ENCODE measurements at regions not wholly inside any gene's neighbourhood (a gene's known extent, or its start where the extent isn't known, plus 50 kb on each side); places are given as distances from the start of the nearest gene placed in this dataset.

DNA sequence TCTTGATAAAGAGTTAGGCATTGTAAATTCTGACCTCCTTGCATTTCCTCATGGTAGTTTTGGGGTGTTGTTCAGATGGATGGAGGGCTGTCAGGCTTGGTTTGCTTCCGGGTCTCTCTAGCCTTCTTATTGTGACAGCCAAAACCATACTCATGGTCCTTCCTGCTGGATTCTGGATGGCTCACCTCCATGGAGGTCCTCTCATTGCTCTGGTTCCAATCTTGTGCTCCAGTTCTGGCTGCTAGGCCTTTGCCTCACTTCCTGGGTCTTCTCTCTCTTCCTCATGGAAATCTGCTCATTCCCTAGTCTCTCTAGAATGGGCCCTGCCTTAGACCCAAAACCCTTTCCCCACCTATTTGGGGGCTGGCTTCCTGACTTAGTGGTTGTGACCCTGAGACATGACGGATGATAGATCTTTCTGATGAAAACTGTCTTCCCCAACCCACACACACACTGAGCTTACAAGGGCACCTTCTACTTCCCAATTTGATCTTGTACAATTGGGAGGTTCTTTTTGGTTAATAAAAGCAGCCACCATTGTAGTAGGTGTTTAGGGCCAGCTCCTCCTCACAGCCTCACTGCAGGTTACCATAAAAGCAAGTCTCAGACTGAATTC is 66.2 kb upstream of the XCR1 start:
- WGBS (ENCODE audit: extremely low coverage, insufficient coverage, low lambda C conversion rate) = no CpG with 5 or more reads among the region's 2 CpGs
- no peak overlapping the region for H2BK5ac ChIP-seq (ENCODE audit: low read length)
- no peak overlapping the region for H3K56ac ChIP-seq (ENCODE audit: low read length)
- H2BK120ac ChIP-seq (ENCODE audit: low read depth, low read length) = no peak overlapping the region
- no peaks in the 10 kb centered on the region for H3K79me2 ChIP-seq (ENCODE audit: control insufficient read depth, insufficient read depth, low read length)
- no peaks in the 10 kb centered on the region for H3K36me3 ChIP-seq (ENCODE audit: control insufficient read depth, insufficient read depth, low read length)
- no peak overlapping the region for H3K4me3 ChIP-seq (ENCODE audit: low read length)
- H4K8ac ChIP-seq (ENCODE audit: low read depth, low read length) = no peak overlapping the region
- H3K23ac ChIP-seq (ENCODE audit: low read length) = no peak overlapping the region
- no peak overlapping the region for H3K9ac ChIP-seq (ENCODE audit: low read length)
- no peaks in the 10 kb centered on the region for H3K27me3 ChIP-seq (ENCODE audit: insufficient read depth, low read length, poor library complexity)
- H3K4me1 ChIP-seq (ENCODE audit: control insufficient read depth, low read depth, low read length) = no peaks in the 10 kb centered on the region
- no peaks in the 10 kb centered on the region for H3K79me1 ChIP-seq (ENCODE audit: low read length)
- H3K27ac ChIP-seq (ENCODE audit: low read depth, low read length) = no peak overlapping the region
- no peak overlapping the region for H2BK15ac ChIP-seq (replicated peaks; ENCODE audit: low read depth)
- no peak for DNase-seq
- H3K18ac ChIP-seq (ENCODE audit: low read length) = no peak overlapping the region
- H3K4me2 ChIP-seq (ENCODE audit: low read length) = no peak overlapping the region
- H4K5ac ChIP-seq (ENCODE audit: low read length) = no peak overlapping the region
- no peak overlapping the region for H3K4ac ChIP-seq (ENCODE audit: low read depth, low read length)
- no peak overlapping the region for H2AK5ac ChIP-seq (ENCODE audit: low read length)

DNA sequence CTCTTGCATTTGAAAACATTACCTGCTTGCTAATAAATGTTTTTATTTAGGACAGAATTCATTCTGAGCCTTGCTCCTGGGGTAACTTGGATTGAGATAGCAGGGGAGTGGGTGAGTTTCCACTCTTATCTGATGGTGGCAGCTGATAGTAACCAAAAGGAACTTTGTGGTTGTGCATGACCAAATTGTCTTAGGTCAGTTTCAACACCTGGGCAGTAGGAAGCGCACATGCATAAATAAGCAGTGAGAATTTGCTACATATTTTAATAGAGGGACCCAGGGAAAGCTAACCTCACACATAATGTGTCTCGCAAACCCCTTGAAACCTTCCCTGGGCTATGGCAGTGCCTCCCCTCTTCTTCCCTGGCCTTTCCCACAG is 65.4 kb upstream of the XCR1 start:
- Histone ChIP-seq H3K56ac (ENCODE audit: low read length) (no peak overlapping the region), H3K18ac (ENCODE audit: low read length) (no peak overlapping the region), H2BK120ac (ENCODE audit: low read depth, low read length) (no peak overlapping the region), H2AK5ac (ENCODE audit: low read length) (no peak overlapping the region), H3K79me2 (ENCODE audit: control insufficient read depth, insufficient read depth, low read length) (no peaks in the 10 kb centered on the region), H3K4ac (ENCODE audit: low read depth, low read length) (no peak overlapping the region), H4K8ac (ENCODE audit: low read depth, low read length) (no peak overlapping the region), H2BK5ac (ENCODE audit: low read length) (no peak overlapping the region), H3K23ac (ENCODE audit: low read length) (no peak overlapping the region), H3K4me3 (ENCODE audit: low read length) (no peak overlapping the region), H3K27me3 (ENCODE audit: insufficient read depth, low read length, poor library complexity) (no peaks in the 10 kb centered on the region), H2BK15ac (replicated peaks; ENCODE audit: low read depth) (no peak overlapping the region), H3K27ac (ENCODE audit: low read depth, low read length) (no peak overlapping the region), H3K4me2 (ENCODE audit: low read length) (no peak overlapping the region), H3K9ac (ENCODE audit: low read length) (no peak overlapping the region), H3K79me1 (ENCODE audit: low read length) (no peaks in the 10 kb centered on the region), H4K5ac (ENCODE audit: low read length) (no peak overlapping the region), H3K4me1 (ENCODE audit: control insufficient read depth, low read depth, low read length) (no peaks in the 10 kb centered on the region), H3K36me3 (ENCODE audit: control insufficient read depth, insufficient read depth, low read length) (no peaks in the 10 kb centered on the region)
- no peak for DNase-seq
- WGBS (ENCODE audit: extremely low coverage, insufficient coverage, low lambda C conversion rate) = no CpG with 5 or more reads among the region's 2 CpGs

DNA sequence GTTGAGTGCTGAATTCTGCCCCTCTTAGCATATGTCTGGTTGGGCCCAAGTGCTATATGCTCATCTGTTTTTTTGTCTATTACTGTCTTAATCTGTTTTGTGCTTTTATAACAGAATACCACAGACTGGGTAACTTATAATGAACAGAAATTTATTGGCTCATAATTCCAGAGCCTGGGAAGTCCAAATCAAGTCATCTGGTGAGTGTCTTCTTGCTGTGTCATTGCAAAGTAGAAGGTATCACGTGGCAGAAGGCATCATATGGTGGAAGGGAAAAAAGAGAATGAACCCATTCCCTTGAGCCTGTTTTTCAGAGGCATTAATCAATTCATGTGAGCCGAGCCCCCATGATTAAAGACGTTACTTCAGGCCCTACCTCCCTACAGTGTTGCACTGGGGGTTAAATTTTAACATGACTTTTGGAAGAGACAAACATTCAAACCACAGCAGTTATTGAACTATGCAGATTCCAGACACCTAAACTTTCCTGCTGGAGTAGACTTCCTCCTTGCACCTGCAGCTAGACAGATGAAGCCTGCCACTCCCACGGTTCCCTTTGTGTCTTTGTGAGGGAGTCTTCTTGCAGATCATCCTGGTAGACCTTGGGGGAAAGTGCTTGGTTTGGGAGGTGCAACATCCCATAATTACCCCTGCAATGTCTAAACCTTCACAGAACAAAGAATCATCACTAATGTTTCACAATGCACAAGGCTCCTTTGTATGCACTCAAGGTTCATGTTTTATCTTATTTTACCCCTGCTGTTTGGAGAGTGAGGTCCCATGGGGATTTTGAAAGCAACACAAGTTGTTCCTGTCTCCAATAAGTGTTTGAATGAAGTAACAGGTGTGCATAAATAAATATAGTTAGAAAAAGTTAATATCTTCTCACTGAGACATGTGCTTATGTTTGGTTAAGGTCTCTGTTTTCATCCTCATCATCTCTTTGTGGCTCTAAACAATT is 64.7 kb upstream of the XCR1 start:
- no peaks in the 10 kb centered on the region for H3K79me2 ChIP-seq (ENCODE audit: control insufficient read depth, insufficient read depth, low read length)
- H3K4me1 ChIP-seq (ENCODE audit: control insufficient read depth, low read depth, low read length) = no peaks in the 10 kb centered on the region
- WGBS (ENCODE audit: extremely low coverage, insufficient coverage, low lambda C conversion rate) = no CpG with 5 or more reads among the region's 4 CpGs
- H3K36me3 ChIP-seq (ENCODE audit: control insufficient read depth, insufficient read depth, low read length) = no peaks in the 10 kb centered on the region
- H3K4me3 ChIP-seq (ENCODE audit: low read length) = no peak overlapping the region
- no peak for DNase-seq
- H4K8ac ChIP-seq (ENCODE audit: low read depth, low read length) = no peak overlapping the region
- H2AK5ac ChIP-seq (ENCODE audit: low read length) = no peak overlapping the region
- H3K9ac ChIP-seq (ENCODE audit: low read length) = no peak overlapping the region
- no peak overlapping the region for H2BK15ac ChIP-seq (replicated peaks; ENCODE audit: low read depth)
- no peak overlapping the region for H2BK120ac ChIP-seq (ENCODE audit: low read depth, low read length)
- H2BK5ac ChIP-seq (ENCODE audit: low read length) = no peak overlapping the region
- no peaks in the 10 kb centered on the region for H3K27me3 ChIP-seq (ENCODE audit: insufficient read depth, low read length, poor library complexity)
- no peak overlapping the region for H3K4me2 ChIP-seq (ENCODE audit: low read length)
- H3K79me1 ChIP-seq (ENCODE audit: low read length) = no peaks in the 10 kb centered on the region
- no peak overlapping the region for H4K5ac ChIP-seq (ENCODE audit: low read length)
- no peak overlapping the region for H3K4ac ChIP-seq (ENCODE audit: low read depth, low read length)
- H3K56ac ChIP-seq (ENCODE audit: low read length) = no peak overlapping the region
- H3K18ac ChIP-seq (ENCODE audit: low read length) = no peak overlapping the region
- no peak overlapping the region for H3K23ac ChIP-seq (ENCODE audit: low read length)
- H3K27ac ChIP-seq (ENCODE audit: low read depth, low read length) = no peak overlapping the region

DNA sequence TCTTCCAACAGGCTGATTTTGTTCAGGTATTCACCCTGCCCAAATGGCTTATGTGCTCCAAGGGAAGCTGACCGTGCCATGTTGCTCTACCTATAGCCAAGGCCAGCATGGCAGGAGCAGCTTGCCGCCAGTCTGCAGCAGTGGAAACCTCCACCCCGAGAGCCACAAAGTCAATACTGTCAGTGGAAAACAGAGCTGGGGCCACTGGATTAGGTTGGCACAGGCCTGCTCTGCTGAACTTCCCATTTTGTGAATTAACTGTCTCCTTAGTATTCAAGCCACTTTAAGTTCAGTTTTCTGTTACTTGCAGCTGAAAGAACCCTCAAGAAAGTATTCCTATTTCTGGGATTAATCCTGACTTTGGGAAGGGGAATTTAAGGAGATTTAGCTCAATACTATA is 63.8 kb upstream of the XCR1 start:
- no peak for DNase-seq
- Histone ChIP-seq H3K79me1 (ENCODE audit: low read length) (no peaks in the 10 kb centered on the region), H4K5ac (ENCODE audit: low read length) (no peak overlapping the region), H2AK5ac (ENCODE audit: low read length) (no peak overlapping the region), H3K4me2 (ENCODE audit: low read length) (no peak overlapping the region), H2BK15ac (replicated peaks; ENCODE audit: low read depth) (no peak overlapping the region), H3K56ac (ENCODE audit: low read length) (no peak overlapping the region), H3K79me2 (ENCODE audit: control insufficient read depth, insufficient read depth, low read length) (no peaks in the 10 kb centered on the region), H3K23ac (ENCODE audit: low read length) (no peak overlapping the region), H3K27ac (ENCODE audit: low read depth, low read length) (no peak overlapping the region), H3K4me1 (ENCODE audit: control insufficient read depth, low read depth, low read length) (no peaks in the 10 kb centered on the region), H3K4ac (ENCODE audit: low read depth, low read length) (no peak overlapping the region), H3K9ac (ENCODE audit: low read length) (no peak overlapping the region), H3K27me3 (ENCODE audit: insufficient read depth, low read length, poor library complexity) (no peaks in the 10 kb centered on the region), H2BK5ac (ENCODE audit: low read length) (no peak overlapping the region), H4K8ac (ENCODE audit: low read depth, low read length) (no peak overlapping the region), H2BK120ac (ENCODE audit: low read depth, low read length) (no peak overlapping the region), H3K36me3 (ENCODE audit: control insufficient read depth, insufficient read depth, low read length) (no peaks in the 10 kb centered on the region), H3K18ac (ENCODE audit: low read length) (no peak overlapping the region), H3K4me3 (ENCODE audit: low read length) (no peak overlapping the region)
- no CpG with 5 or more reads among the region's 3 CpGs for WGBS (ENCODE audit: extremely low coverage, insufficient coverage, low lambda C conversion rate)

DNA sequence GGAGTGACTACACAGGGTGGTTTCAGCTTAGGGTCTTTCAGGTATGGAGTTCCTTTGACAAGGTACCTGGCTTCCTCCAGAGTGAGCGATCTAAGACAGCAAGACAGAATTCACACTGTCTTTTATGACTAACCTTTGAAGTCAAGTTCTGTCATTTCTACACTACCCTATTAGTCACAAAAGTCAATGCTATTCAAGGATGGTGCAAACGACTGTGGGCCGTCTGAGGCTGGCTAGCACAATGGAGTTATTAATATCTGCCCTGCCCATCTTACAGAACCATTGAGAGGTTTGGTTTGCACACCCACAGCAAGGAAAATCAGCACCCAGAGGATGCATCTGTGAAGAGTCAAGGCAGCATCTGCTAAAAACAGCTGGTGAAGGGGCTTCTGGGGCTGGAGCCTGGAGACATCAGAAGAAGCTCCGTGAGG is 62.9 kb upstream of the XCR1 start:
- Histone ChIP-seq H3K27ac (ENCODE audit: low read depth, low read length) (no peak overlapping the region), H2BK15ac (replicated peaks; ENCODE audit: low read depth) (no peak overlapping the region), H3K56ac (ENCODE audit: low read length) (no peak overlapping the region), H3K36me3 (ENCODE audit: control insufficient read depth, insufficient read depth, low read length) (no peaks in the 10 kb centered on the region), H3K4me2 (ENCODE audit: low read length) (no peak overlapping the region), H2BK120ac (ENCODE audit: low read depth, low read length) (no peak overlapping the region), H3K4me3 (ENCODE audit: low read length) (no peak overlapping the region), H3K79me1 (ENCODE audit: low read length) (no peaks in the 10 kb centered on the region), H3K18ac (ENCODE audit: low read length) (no peak overlapping the region), H3K4me1 (ENCODE audit: control insufficient read depth, low read depth, low read length) (no peaks in the 10 kb centered on the region), H3K23ac (ENCODE audit: low read length) (no peak overlapping the region), H4K5ac (ENCODE audit: low read length) (no peak overlapping the region), H3K79me2 (ENCODE audit: control insufficient read depth, insufficient read depth, low read length) (no peaks in the 10 kb centered on the region), H4K8ac (ENCODE audit: low read depth, low read length) (no peak overlapping the region), H3K4ac (ENCODE audit: low read depth, low read length) (no peak overlapping the region), H2AK5ac (ENCODE audit: low read length) (no peak overlapping the region), H3K9ac (ENCODE audit: low read length) (no peak overlapping the region), H2BK5ac (ENCODE audit: low read length) (no peak overlapping the region), H3K27me3 (ENCODE audit: insufficient read depth, low read length, poor library complexity) (no peaks in the 10 kb centered on the region)
- no peak for DNase-seq
- WGBS (ENCODE audit: extremely low coverage, insufficient coverage, low lambda C conversion rate) = no CpG with 5 or more reads among the region's 4 CpGs
